ENCODE measurements at regions not wholly inside any gene's neighbourhood (a gene's known extent, or its start where the extent isn't known, plus 50 kb on each side); places are given as distances from the start of the nearest gene placed in this dataset.
A peak's percentile ranks its signal among the peaks of the same experiment; 100 is the strongest.
"Not testable (repeated sequence)": the region's sequence is repeated elsewhere in the genome, so short reads cannot be mapped to it uniquely, and the experiment has no call there.

DNA sequence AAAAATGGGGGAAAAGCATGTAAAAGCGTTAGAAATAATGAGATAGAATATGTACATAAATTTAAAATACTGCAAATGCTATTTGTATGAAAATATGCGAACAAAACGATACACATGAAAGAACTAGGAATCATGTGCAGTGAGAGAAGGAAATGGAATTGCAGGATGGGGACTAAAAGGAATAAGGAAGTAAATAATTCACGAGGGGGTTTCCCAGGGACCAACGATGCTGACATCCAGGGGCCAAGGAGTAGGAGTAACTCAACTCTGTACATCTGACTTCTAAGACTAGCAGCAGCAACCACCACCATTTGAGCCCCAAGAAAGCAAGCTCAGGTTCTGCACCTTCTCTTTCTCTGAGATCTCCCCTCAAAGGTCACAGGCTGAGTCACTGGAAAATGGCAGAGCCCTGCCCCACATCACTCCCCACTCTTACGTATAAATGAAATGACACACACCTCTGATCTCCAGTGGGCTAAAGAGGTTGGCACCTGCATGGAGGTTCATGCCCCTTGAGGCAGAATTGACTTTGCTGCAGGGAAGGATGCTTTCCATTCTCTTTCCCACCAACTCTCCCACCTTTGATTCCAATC, 100.0 kb upstream of the DLG1 start:
- H3K27ac ChIP-seq (ENCODE audit: low read depth, low read length): no peak overlapping the region
- no peaks in the 10 kb centered on the region for H3K9me3 ChIP-seq (ENCODE audit: control insufficient read depth, low read length)
- peaks cover 10% of the 10 kb centered on the region for H3K4me1 ChIP-seq (ENCODE audit: control insufficient read depth, insufficient read depth, low read length)
- no peaks in the 10 kb centered on the region for H3K36me3 ChIP-seq (ENCODE audit: control insufficient read depth, insufficient read depth, low read length)
- no peaks in the 10 kb centered on the region for H3K27me3 Mint-ChIP-seq (ENCODE audit: insufficient read depth)
- H3K9me3 Mint-ChIP-seq: no peaks in the 10 kb centered on the region
- no peak overlapping the region for H3K4me3 ChIP-seq (ENCODE audit: low read length)
- H3K9ac ChIP-seq (ENCODE audit: extremely low read depth, low read length, poor library complexity, severe bottlenecking): no peak overlapping the region
- DNase-seq: no peak
- no peaks in the 10 kb centered on the region for H3K27me3 ChIP-seq (ENCODE audit: control insufficient read depth, insufficient read depth, low read length, poor library complexity, severe bottlenecking)
- 81 to 86% methylated on average over 5 to 6 of the region's 6 CpGs for WGBS, 2 experiments (ENCODE audit: insufficient coverage in 1 of 2, insufficient read length in 1 of 2)
- no peaks in the 10 kb centered on the region for H3K36me3 Mint-ChIP-seq (ENCODE audit: low read depth)
- H3K4me1 Mint-ChIP-seq: peaks cover 9% of the 10 kb centered on the region
- no peak overlapping the region for H3K27ac Mint-ChIP-seq
- no peak overlapping the region for H3K4me3 Mint-ChIP-seq
- TF ChIP-seq, protein P1, sequence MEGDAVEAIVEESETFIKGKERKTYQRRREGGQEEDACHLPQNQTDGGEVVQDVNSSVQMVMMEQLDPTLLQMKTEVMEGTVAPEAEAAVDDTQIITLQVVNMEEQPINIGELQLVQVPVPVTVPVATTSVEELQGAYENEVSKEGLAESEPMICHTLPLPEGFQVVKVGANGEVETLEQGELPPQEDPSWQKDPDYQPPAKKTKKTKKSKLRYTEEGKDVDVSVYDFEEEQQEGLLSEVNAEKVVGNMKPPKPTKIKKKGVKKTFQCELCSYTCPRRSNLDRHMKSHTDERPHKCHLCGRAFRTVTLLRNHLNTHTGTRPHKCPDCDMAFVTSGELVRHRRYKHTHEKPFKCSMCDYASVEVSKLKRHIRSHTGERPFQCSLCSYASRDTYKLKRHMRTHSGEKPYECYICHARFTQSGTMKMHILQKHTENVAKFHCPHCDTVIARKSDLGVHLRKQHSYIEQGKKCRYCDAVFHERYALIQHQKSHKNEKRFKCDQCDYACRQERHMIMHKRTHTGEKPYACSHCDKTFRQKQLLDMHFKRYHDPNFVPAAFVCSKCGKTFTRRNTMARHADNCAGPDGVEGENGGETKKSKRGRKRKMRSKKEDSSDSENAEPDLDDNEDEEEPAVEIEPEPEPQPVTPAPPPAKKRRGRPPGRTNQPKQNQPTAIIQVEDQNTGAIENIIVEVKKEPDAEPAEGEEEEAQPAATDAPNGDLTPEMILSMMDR (conservative IDR thresholded peaks at IDR 0.05): no peak

DNA sequence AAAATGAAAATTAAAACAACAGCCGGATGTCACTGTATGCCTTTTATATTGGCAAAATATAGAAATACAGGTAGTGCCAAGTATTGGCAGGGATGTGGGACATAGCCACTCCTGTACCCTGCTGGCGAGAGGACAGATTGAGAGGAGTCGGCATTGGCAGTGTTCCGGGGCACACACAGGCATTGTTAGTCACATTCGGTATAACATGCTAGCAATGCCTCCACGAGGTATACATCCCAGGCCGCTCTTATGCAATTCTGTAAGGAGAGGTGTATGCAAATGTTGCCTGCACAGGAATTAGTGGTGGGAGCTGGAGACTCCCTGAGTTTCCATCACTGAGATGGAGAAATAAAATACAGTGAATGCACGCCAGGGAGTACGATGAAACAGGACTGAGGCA, 99.4 kb upstream of the DLG1 start:
- Histone ChIP-seq H3K9ac (ENCODE audit: extremely low read depth, low read length, poor library complexity, severe bottlenecking) (no peak overlapping the region), H3K27me3 (ENCODE audit: control insufficient read depth, insufficient read depth, low read length, poor library complexity, severe bottlenecking) (no peaks in the 10 kb centered on the region), H3K4me1 (ENCODE audit: control insufficient read depth, insufficient read depth, low read length) (peaks cover 10% of the 10 kb centered on the region), H3K4me3 (ENCODE audit: low read length) (no peak overlapping the region), H3K9me3 (ENCODE audit: control insufficient read depth, low read length) (no peaks in the 10 kb centered on the region), H3K27ac (ENCODE audit: low read depth, low read length) (no peak overlapping the region), H3K36me3 (ENCODE audit: control insufficient read depth, insufficient read depth, low read length) (no peaks in the 10 kb centered on the region)
- no peaks in the 10 kb centered on the region for H3K9me3 Mint-ChIP-seq
- no peaks in the 10 kb centered on the region for H3K36me3 Mint-ChIP-seq (ENCODE audit: low read depth)
- H3K27me3 Mint-ChIP-seq (ENCODE audit: insufficient read depth): no peaks in the 10 kb centered on the region
- DNase-seq: no peak
- no peak overlapping the region for H3K4me3 Mint-ChIP-seq
- WGBS, 2 experiments (ENCODE audit: insufficient coverage in 1 of 2, insufficient read length in 1 of 2): 94% methylated on average over 7 to 9 of the region's 9 CpGs
- H3K27ac Mint-ChIP-seq: no peak overlapping the region
- peaks cover 9% of the 10 kb centered on the region for H3K4me1 Mint-ChIP-seq
- TF ChIP-seq, protein P1 (conservative IDR thresholded peaks at IDR 0.05): no peak

DNA sequence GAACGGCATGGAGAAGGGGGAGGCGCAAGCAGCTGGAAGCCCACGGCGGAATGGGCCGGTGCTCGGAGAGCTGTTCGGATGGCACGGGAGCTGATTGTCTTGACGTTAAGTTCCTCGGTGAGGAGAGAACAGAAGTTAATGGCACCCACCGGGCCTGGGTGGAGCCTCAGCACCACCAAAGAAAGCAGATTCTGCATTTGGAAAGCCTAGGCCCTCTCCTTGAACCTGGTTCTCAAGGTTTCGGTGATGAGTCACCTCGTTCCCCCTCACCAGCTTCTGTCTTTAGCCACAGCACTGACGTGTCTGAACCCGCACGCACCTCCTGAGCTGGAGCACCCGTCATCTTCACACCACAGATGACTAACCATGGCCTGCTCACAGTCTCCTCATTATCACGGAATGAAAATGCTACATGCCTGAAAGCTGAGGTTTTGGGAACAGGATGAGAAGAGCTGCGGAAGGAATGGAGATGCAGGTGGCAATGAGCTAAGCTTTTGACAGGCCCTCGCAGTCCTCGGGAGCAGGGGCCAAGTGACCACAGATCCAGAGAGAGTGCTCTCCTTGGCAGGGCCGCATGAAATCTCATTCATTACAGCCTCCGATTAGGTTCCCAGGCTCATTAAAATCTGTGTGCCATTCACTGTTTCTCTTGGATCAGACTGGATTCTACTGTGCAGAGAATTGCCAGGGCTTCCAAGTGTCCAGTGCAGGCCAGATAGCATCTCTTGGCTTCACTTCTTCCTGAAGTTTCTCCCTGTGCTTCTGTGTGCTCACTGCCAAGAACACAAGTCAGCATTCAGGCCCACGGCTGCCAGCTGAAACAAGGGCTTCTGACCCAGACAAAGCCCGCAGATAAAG, 96.3 kb upstream of the DLG1 start:
- no peaks in the 10 kb centered on the region for H3K27me3 ChIP-seq (ENCODE audit: control insufficient read depth, insufficient read depth, low read length, poor library complexity, severe bottlenecking)
- Mint-ChIP-seq H3K4me1 (peaks cover 5% of the 10 kb centered on the region), H3K27ac (no peak overlapping the region), H3K27me3 (ENCODE audit: insufficient read depth) (no peaks in the 10 kb centered on the region), H3K36me3 (ENCODE audit: low read depth) (no peaks in the 10 kb centered on the region), H3K9me3 (peaks cover 4% of the 10 kb centered on the region), H3K4me3 (no peak overlapping the region)
- H3K9me3 ChIP-seq (ENCODE audit: control insufficient read depth, low read length): peaks cover 13% of the 10 kb centered on the region
- WGBS, 2 experiments (ENCODE audit: insufficient coverage in 1 of 2, insufficient read length in 1 of 2): 89 to 93% methylated on average over 20 to 25 of the region's 25 CpGs
- no peak overlapping the region for H3K9ac ChIP-seq (ENCODE audit: extremely low read depth, low read length, poor library complexity, severe bottlenecking)
- DNase-seq: peak; percentile 74
- peaks cover 5% of the 10 kb centered on the region for H3K4me1 ChIP-seq (ENCODE audit: control insufficient read depth, insufficient read depth, low read length)
- no peak overlapping the region for H3K27ac ChIP-seq (ENCODE audit: low read depth, low read length)
- TF ChIP-seq, protein P1 (conservative IDR thresholded peaks at IDR 0.05): no peak
- H3K4me3 ChIP-seq (ENCODE audit: low read length): no peak overlapping the region
- H3K36me3 ChIP-seq (ENCODE audit: control insufficient read depth, insufficient read depth, low read length): no peaks in the 10 kb centered on the region

DNA sequence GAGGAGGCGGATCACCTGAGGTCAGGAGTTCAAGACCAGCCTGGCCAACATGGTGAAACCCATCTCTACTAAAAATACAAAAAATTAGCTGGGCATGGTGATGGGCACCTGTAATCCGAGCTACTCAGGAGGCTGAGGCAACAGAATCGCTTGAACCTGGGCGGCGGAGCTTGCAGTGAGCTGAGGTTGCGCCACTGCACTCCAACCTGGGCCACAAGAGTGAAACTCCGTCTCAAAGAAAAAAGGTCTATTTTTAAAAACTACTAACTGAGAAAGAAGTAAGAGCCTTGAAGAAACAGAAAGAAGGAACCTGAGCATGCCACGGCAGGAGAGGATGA, 95.7 kb upstream of the DLG1 start:
- H3K4me1 ChIP-seq (ENCODE audit: control insufficient read depth, insufficient read depth, low read length); H3K4me3 ChIP-seq (ENCODE audit: low read length); H3K27ac ChIP-seq (ENCODE audit: low read depth, low read length); H3K36me3 ChIP-seq (ENCODE audit: control insufficient read depth, insufficient read depth, low read length); H3K27me3 ChIP-seq (ENCODE audit: control insufficient read depth, insufficient read depth, low read length, poor library complexity, severe bottlenecking); H3K4me1 Mint-ChIP-seq; H3K9ac ChIP-seq (ENCODE audit: extremely low read depth, low read length, poor library complexity, severe bottlenecking); H3K27ac Mint-ChIP-seq; H3K36me3 Mint-ChIP-seq (ENCODE audit: low read depth); H3K27me3 Mint-ChIP-seq (ENCODE audit: insufficient read depth); H3K4me3 Mint-ChIP-seq; H3K9me3 Mint-ChIP-seq; DNase-seq: not testable (repeated sequence)
- WGBS, 2 experiments (ENCODE audit: insufficient coverage in 1 of 2, insufficient read length in 1 of 2): 93 to 94% methylated on average over 5 to 8 of the region's 8 CpGs
- H3K9me3 ChIP-seq (ENCODE audit: control insufficient read depth, low read length): peaks cover 19% of the 10 kb centered on the region
